ENCODE measurements at regions not wholly inside any gene's neighbourhood (a gene's known extent, or its start where the extent isn't known, plus 50 kb on each side); places are given as distances from the start of the nearest gene placed in this dataset.
A peak's percentile ranks its signal among the peaks of the same experiment; 100 is the strongest.
"Not testable (repeated sequence)": the region's sequence is repeated elsewhere in the genome, so short reads cannot be mapped to it uniquely, and the experiment has no call there.

GRCh38 chr3:185995352-185995751 lies 57.5 kb upstream of the TRA2B start:
- DNase-seq, result no peak

DNA sequence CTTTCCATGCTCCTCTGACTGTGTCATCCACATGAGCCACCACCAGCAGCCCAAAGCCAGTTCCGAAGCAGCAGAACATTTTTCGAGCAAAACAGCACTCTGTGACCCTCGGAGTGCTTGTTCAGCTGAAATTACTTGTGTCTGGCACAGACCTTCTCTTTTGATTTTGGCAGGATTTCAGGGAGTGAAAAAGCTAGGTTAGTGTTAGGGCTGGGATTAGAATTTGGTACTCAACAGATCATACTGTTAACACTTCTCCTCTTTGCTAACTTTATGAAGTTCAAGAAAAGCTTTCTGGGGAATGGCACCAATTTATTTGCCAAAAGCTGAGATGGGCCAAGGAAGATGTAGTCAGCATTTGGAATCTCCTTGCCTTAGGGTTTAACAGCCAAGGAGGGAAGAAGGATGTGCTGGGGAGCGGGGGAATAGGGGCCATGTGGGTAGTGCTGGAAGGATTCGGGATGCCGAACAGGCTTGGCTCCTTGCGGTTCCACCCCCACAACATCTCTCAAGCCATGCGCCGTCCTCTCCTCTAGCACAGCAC lies 55.1 kb upstream of the TRA2B start:
- DNase-seq, result no peak

DNA sequence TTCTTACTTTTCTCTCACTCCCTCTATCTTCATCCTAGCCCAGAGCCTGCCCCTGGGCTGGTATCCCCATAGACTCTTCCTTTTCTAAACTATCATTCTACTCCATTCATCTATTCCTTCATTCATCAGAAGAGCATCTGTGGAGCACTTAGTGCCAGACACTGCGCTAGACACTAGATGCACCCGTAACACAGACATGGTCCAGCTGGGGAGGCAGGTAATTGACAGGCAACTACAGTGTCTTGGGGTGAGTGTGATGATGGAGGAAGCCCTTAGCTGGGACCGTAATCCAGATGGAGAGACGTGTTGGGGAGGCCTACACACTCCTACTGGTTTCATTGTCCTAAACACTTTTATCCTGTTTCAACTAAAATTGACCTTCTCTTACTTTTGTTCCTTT lies 53.2 kb upstream of the TRA2B start:
- DNase-seq, result not testable (repeated sequence)

- no peak for DNase-seq
These were observed 51.7 kb upstream of the TRA2B start for GRCh38 chr3:185989511-185989910.

DNA sequence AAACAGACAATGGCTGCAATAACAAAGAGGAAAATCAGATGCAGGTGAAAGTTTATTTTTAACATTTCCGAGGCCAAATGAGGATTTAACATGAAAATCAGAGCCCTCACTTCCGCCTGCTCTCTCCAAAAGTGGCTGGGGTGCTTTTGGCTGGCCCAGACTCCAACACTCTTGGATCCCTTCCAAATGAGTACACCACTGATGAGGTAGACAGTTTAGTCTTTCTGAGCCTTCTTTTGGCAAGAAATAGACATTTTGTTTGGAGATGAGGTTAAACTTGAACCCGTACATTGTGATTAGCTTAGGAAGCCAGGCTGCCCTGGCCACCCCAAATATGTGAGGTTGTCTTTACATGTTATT lies 51.0 kb upstream of the TRA2B start:
- no peak for DNase-seq

DNA sequence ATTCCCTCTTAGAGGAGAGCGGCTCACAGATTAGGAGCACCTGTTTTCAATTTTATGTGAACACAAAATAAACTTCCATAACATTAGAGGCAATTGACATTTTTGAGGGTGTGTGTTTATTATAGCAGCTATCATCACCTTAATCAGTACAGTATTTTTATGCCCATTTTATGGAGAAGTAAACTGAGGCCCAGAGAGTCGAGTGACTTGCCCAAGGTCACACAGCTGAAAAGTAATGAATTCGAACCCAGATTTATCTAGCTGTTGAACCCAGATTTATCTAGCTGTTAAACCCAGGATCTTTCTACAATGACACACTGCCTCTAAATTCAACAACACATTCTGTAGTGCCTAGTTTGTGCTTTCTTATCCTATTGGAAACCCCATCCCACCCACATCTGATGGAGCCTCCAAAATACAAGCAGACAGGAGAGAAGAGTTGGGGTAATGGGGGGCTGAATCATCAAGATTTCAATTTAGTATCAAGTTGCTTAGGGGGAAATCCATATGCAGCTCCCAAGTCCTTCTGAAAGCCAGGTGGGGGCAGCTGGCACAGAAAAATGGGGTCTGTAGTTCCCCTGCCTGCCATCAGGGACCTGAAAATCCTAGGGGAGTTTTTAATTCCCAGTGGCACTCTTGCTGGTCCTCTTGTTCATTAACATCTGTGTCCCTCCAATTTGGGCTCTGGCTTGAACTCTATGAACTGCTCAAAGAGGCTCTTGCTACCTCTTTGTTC lies 50.4 kb upstream of the TRA2B start:
- peak; percentile 12 for DNase-seq

Data from DMS 273 treated with DMSO at 0.1 percent for 48 hours (cell line).